ENCODE measurements at regions not wholly inside any gene's neighbourhood (a gene's known extent, or its start where the extent isn't known, plus 50 kb on each side); places are given as distances from the start of the nearest gene placed in this dataset.

DNA sequence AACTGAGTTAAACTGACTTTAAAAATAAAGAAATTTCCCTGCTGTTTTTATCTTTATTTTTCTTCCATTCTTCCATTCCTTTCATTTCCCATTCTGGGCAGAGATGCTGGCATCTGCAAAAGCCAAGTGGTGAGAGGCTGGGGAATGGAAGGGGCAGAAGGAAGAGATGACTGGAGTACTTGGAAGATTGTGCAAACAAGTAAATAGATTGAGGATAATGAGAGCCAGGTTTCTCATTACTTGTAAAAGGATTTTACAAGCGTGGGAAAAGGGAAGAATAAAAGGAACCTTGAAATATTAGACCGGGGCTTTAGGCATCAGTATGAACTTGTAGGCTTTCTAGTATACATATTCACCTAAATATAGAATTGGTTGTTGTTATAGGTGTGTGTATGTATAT lies 341.2 kb downstream of the CAAP1 start:
- no peaks in the 10 kb centered on the region for H3K36me3 ChIP-seq (ENCODE audit: control insufficient read depth in 4 of 4, insufficient read depth in 4 of 4, low read length in 4 of 4)
- H3K4me3 ChIP-seq, result no peak overlapping the region
- ATAC-seq (ENCODE audit: insufficient read depth, low FRiP score) (no peak), DNase-seq (no peak)
- H3K9ac ChIP-seq (ENCODE audit: insufficient read depth in 1 of 2, low read length in 2 of 2), result no peak overlapping the region
- H3K9me3 ChIP-seq (ENCODE audit: control insufficient read depth in 4 of 4, insufficient read depth in 3 of 4, low read length in 3 of 4), result peaks cover 0 to 4% (median under 1%) of the 10 kb centered on the region in 4 donors
- TF ChIP-seq, protein P1, sequence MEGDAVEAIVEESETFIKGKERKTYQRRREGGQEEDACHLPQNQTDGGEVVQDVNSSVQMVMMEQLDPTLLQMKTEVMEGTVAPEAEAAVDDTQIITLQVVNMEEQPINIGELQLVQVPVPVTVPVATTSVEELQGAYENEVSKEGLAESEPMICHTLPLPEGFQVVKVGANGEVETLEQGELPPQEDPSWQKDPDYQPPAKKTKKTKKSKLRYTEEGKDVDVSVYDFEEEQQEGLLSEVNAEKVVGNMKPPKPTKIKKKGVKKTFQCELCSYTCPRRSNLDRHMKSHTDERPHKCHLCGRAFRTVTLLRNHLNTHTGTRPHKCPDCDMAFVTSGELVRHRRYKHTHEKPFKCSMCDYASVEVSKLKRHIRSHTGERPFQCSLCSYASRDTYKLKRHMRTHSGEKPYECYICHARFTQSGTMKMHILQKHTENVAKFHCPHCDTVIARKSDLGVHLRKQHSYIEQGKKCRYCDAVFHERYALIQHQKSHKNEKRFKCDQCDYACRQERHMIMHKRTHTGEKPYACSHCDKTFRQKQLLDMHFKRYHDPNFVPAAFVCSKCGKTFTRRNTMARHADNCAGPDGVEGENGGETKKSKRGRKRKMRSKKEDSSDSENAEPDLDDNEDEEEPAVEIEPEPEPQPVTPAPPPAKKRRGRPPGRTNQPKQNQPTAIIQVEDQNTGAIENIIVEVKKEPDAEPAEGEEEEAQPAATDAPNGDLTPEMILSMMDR (IDR thresholded peaks at IDR 0.05; ENCODE audit: control extremely low read depth, extremely low read depth), result no peak
- no peak overlapping the region for H3K27ac ChIP-seq (ENCODE audit: low read depth in 1 of 2, low read length in 1 of 2)
- H3K27me3 ChIP-seq (ENCODE audit: control insufficient read depth in 3 of 3, insufficient read depth in 3 of 3, low read length in 2 of 3), result no peaks in the 10 kb centered on the region
- H3K4me1 ChIP-seq (ENCODE audit: control insufficient read depth in 5 of 5, insufficient read depth in 5 of 5, low read length in 5 of 5), result peaks cover 0 to 6% (median 0%) of the 10 kb centered on the region in 5 donors
- WGBS, 2 donors, result 70 to 80% methylated on average over 2 of the region's 2 CpGs

- TF ChIP-seq, protein P1 (IDR thresholded peaks at IDR 0.05; ENCODE audit: control extremely low read depth, extremely low read depth), result no peak
- no peak for DNase-seq
- Histone ChIP-seq H3K4me1 (ENCODE audit: control insufficient read depth in 5 of 5, insufficient read depth in 5 of 5, low read length in 5 of 5) (peaks cover 0 to 6% (median 0%) of the 10 kb centered on the region in 5 donors), H3K4me3 (no peak overlapping the region), H3K9me3 (ENCODE audit: control insufficient read depth in 4 of 4, insufficient read depth in 3 of 4, low read length in 3 of 4) (peaks cover 0 to 2% (median 0%) of the 10 kb centered on the region in 4 donors), H3K36me3 (ENCODE audit: control insufficient read depth in 4 of 4, insufficient read depth in 4 of 4, low read length in 4 of 4) (no peaks in the 10 kb centered on the region), H3K27ac (ENCODE audit: low read depth in 1 of 2, low read length in 1 of 2) (no peak overlapping the region), H3K9ac (ENCODE audit: insufficient read depth in 1 of 2, low read length in 2 of 2) (no peak overlapping the region), H3K27me3 (ENCODE audit: control insufficient read depth in 3 of 3, insufficient read depth in 3 of 3, low read length in 2 of 3) (no peaks in the 10 kb centered on the region)
- no peak for ATAC-seq (ENCODE audit: insufficient read depth, low FRiP score)
- whole genome bisulfite sequencing, 2 donors, result 85 to 86% methylated on average over 4 of the region's 4 CpGs
Observed at GRCh38 chr9:26548781-26549290, 343.8 kb downstream of the CAAP1 start.

- no peak for ATAC-seq (ENCODE audit: insufficient read depth, low FRiP score)
Observed at GRCh38 chr9:26539867-26540493, 352.6 kb downstream of the CAAP1 start.

More at GRCh38 chr9:26539867-26540493, 352.6 kb downstream of the CAAP1 start:
- H3K36me3 ChIP-seq (ENCODE audit: control insufficient read depth in 4 of 4, insufficient read depth in 4 of 4, low read length in 4 of 4), result no peaks in the 10 kb centered on the region
- peaks cover 0 to 5% (median 1%) of the 10 kb centered on the region in 4 donors for H3K9me3 ChIP-seq (ENCODE audit: control insufficient read depth in 4 of 4, insufficient read depth in 3 of 4, low read length in 3 of 4)
- TF ChIP-seq, protein P1 (IDR thresholded peaks at IDR 0.05; ENCODE audit: control extremely low read depth, extremely low read depth), result no peak
- H3K4me1 ChIP-seq (ENCODE audit: control insufficient read depth in 5 of 5, insufficient read depth in 5 of 5, low read length in 5 of 5), result no peaks in the 10 kb centered on the region
- no peaks in the 10 kb centered on the region for H3K27me3 ChIP-seq (ENCODE audit: control insufficient read depth in 3 of 3, insufficient read depth in 3 of 3, low read length in 2 of 3)
- WGBS, 2 donors, result 83 to 84% methylated on average over 6 of the region's 6 CpGs
- H3K9ac ChIP-seq (ENCODE audit: insufficient read depth in 1 of 2, low read length in 2 of 2), result no peak overlapping the region
- DNase-seq, result no peak
- H3K4me3 ChIP-seq, result no peak overlapping the region
- H3K27ac ChIP-seq (ENCODE audit: low read depth in 1 of 2, low read length in 1 of 2), result no peak overlapping the region

Data from lung (tissue), 11 donors.